Prostate gland (tissue), 2 donors: ENCODE measurements at regions not wholly inside any gene's neighbourhood (a gene's known extent, or its start where the extent isn't known, plus 50 kb on each side); places are given as distances from the start of the nearest gene placed in this dataset.

Experiments used
- CTCF ChIP-seq, 4 experiments: fragments of 200-600 bp in 2 of 4; fragments of 450-650 bp in 2 of 4; sonication (generic) in 2 of 4; IDR thresholded peaks; 1 replicate in 3 of 4; 2 replicates in 1 of 4; pipeline ENCODE4 v1.5.1; 2016 to 2019; ENCODE audit warnings: antibody characterized with exemption in 4 of 4, mild to moderate bottlenecking in 2 of 4, moderate library complexity in 2 of 4
- POLR2A ChIP-seq: fragments of 450-650 bp; IDR thresholded peaks from one replicate; pipeline ENCODE4 v1.6.1; 2016; ENCODE audit warnings: antibody characterized with exemption, mild to moderate bottlenecking
- POLR2AphosphoS5 ChIP-seq: sonication (generic); formaldehyde crosslinking; IDR thresholded peaks from one replicate; pipeline ENCODE4 v1.6.1; 2017; ENCODE audit warnings: antibody characterized with exemption

GRCh38 chr4:20538905-20539304 lies 161.4 kb upstream of the PACRGL start:
- TF ChIP-seq CTCF (IDR thresholded peaks at IDR 0.05): no peak
- TF ChIP-seq POLR2AphosphoS5: no peak
- no peak for TF ChIP-seq POLR2A
